ENCODE measurements at regions not wholly inside any gene's neighbourhood (a gene's known extent, or its start where the extent isn't known, plus 50 kb on each side); places are given as distances from the start of the nearest gene placed in this dataset.

- DNase-seq (ENCODE audit: low read depth, low spot score), result no peak
These were observed 81.5 kb downstream of the NDUFS5 start for GRCh38 chr1:39107341-39108290.

- DNase-seq (ENCODE audit: low read depth, low spot score), result no peak
These were observed 83.5 kb downstream of the NDUFS5 start for GRCh38 chr1:39109644-39110043.

- no peak for DNase-seq (ENCODE audit: low read depth, low spot score)
These were observed 84.2 kb downstream of the NDUFS5 start for GRCh38 chr1:39110325-39110851.

GRCh38 chr1:39110882-39111281 is 84.7 kb downstream of the NDUFS5 start:
- no peak for DNase-seq (ENCODE audit: low read depth, low spot score)

GRCh38 chr1:39113109-39113743 is 87.1 kb downstream of the NDUFS5 start:
- no peak for DNase-seq (ENCODE audit: low read depth, low spot score)

- no peak for DNase-seq (ENCODE audit: low read depth, low spot score)
These were observed 89.0 kb upstream of the MACF1 start for GRCh38 chr1:39115271-39116110.

- no peak for DNase-seq (ENCODE audit: low read depth, low spot score)
These were observed 88.3 kb upstream of the MACF1 start for GRCh38 chr1:39116116-39116607.

- no peak for DNase-seq (ENCODE audit: low read depth, low spot score)
These were observed 87.4 kb upstream of the MACF1 start for GRCh38 chr1:39116860-39117728.

GRCh38 chr1:39117899-39118450 is 86.5 kb upstream of the MACF1 start:
- DNase-seq (ENCODE audit: low read depth, low spot score), result no peak

GRCh38 chr1:39122056-39122455 is 82.4 kb upstream of the MACF1 start:
- DNase-seq (ENCODE audit: low read depth, low spot score), result no peak

GRCh38 chr1:39124282-39124681 is 80.2 kb upstream of the MACF1 start:
- DNase-seq (ENCODE audit: low read depth, low spot score), result no peak

GRCh38 chr1:39127513-39127912 is 77.0 kb upstream of the MACF1 start:
- no peak for DNase-seq (ENCODE audit: low read depth, low spot score)

GRCh38 chr1:39128126-39128525 is 76.4 kb upstream of the MACF1 start:
- DNase-seq (ENCODE audit: low read depth, low spot score), result no peak

GRCh38 chr1:39128959-39129358 is 75.5 kb upstream of the MACF1 start:
- DNase-seq (ENCODE audit: low read depth, low spot score), result no peak

GRCh38 chr1:39129514-39129913 is 75.0 kb upstream of the MACF1 start:
- DNase-seq (ENCODE audit: low read depth, low spot score), result no peak

GRCh38 chr1:39130325-39130724 is 74.2 kb upstream of the MACF1 start:
- DNase-seq (ENCODE audit: low read depth, low spot score), result no peak

GRCh38 chr1:39131940-39132339 is 72.6 kb upstream of the MACF1 start:
- DNase-seq (ENCODE audit: low read depth, low spot score), result no peak

GRCh38 chr1:39132505-39133339 is 71.8 kb upstream of the MACF1 start:
- no peak for DNase-seq (ENCODE audit: low read depth, low spot score)

- DNase-seq (ENCODE audit: low read depth, low spot score), result no peak
These were observed 71.2 kb upstream of the MACF1 start for GRCh38 chr1:39133340-39133684.
